Neuronal stem cell (in vitro differentiated cells): ENCODE measurements at regions not wholly inside any gene's neighbourhood (a gene's known extent, or its start where the extent isn't known, plus 50 kb on each side); places are given as distances from the start of the nearest gene placed in this dataset.

ENCODE experiments used
- DNase-seq: peaks from one replicate; pipeline ENCODE4 v3.0.0-alpha.2; 2013; ENCODE audit warnings: low spot score
- H2AFZ ChIP-seq: one replicate; pipeline ENCODE4 v1.6.1; 2013; ENCODE audit warnings: mild to moderate bottlenecking, low read length, inconsistent platforms
- H2AK5ac ChIP-seq: 2 replicates; pipeline ENCODE4 v1.6.1; 2013; ENCODE audit warnings: low read depth, mild to moderate bottlenecking, inconsistent platforms, low read length, moderate library complexity, mixed read lengths
- H2BK120ac ChIP-seq: 2 replicates; pipeline ENCODE4 v1.6.1; 2013; ENCODE audit warnings: low read depth, mild to moderate bottlenecking, inconsistent platforms, low read length, moderate library complexity, mixed read lengths
- H2BK12ac ChIP-seq: one replicate; pipeline ENCODE4 v1.6.1; 2013; ENCODE audit warnings: low read length, inconsistent platforms
- H2BK15ac ChIP-seq: 2 replicates; pipeline ENCODE4 v1.6.1; 2013; ENCODE audit warnings: mild to moderate bottlenecking, low read length, inconsistent platforms, mixed read lengths
- H2BK5ac ChIP-seq: one replicate; pipeline ENCODE4 v1.6.1; 2013; ENCODE audit warnings: inconsistent platforms, mild to moderate bottlenecking, low read length, moderate library complexity
- H3K14ac ChIP-seq: one replicate; pipeline ENCODE4 v1.6.1; 2013; ENCODE audit warnings: low read length, inconsistent platforms
- H3K18ac ChIP-seq: 2 replicates; pipeline ENCODE4 v1.6.1; 2013; ENCODE audit warnings: low read length, inconsistent platforms
- H3K23ac ChIP-seq: 2 replicates; pipeline ENCODE4 v1.6.1; 2013; ENCODE audit warnings: low read depth, mild to moderate bottlenecking, mixed read lengths, low read length, inconsistent platforms; ENCODE audit not compliant: poor library complexity
- H3K27ac ChIP-seq: replicated peaks from 3 replicates; pipeline ENCODE4 v1.5.1; 2013; ENCODE audit warnings: low read length, inconsistent platforms
- H3K27me3 ChIP-seq, 3 experiments: 2 replicates each; pipeline ENCODE4 v1.6.1; 2013; ENCODE audit warnings: low read length in 3 of 3, mild to moderate bottlenecking in 2 of 3, inconsistent platforms in 1 of 3, low read depth in 1 of 3, mixed read lengths in 1 of 3, moderate library complexity in 1 of 3; ENCODE audit not compliant: control insufficient read depth in 3 of 3, insufficient read depth in 3 of 3
- H3K36me3 ChIP-seq, 2 donors: replicated peaks in 1 of 2; 2 replicates each; pipeline ENCODE4 v1.6.1; 2013; ENCODE audit warnings: low read length in 2 of 2; ENCODE audit not compliant: control insufficient read depth in 2 of 2, insufficient read depth in 2 of 2
- H3K4ac ChIP-seq: 2 replicates; pipeline ENCODE4 v1.6.1; 2013; ENCODE audit warnings: inconsistent platforms, mild to moderate bottlenecking, low read length, moderate library complexity
- H3K4me1 ChIP-seq, 2 donors: 1 replicate in 1 of 2; 2 replicates in 1 of 2; pipeline ENCODE4 v1.6.1; 2013; ENCODE audit warnings: low read length in 2 of 2, low read depth in 1 of 2; ENCODE audit not compliant: control insufficient read depth in 2 of 2, insufficient read depth in 1 of 2
- H3K4me2 ChIP-seq: one replicate; pipeline ENCODE4 v1.6.1; 2013; ENCODE audit warnings: mild to moderate bottlenecking, low read length, inconsistent platforms; ENCODE audit not compliant: insufficient read depth, poor library complexity, severe bottlenecking
- H3K4me3 ChIP-seq, 2 donors: 2 replicates each; pipeline ENCODE4 v1.5.1; 2013; ENCODE audit warnings: low read length in 2 of 2, mild to moderate bottlenecking in 2 of 2, inconsistent platforms in 1 of 2, moderate library complexity in 1 of 2
- H3K79me1 ChIP-seq: one replicate; pipeline ENCODE4 v1.6.1; 2013; ENCODE audit warnings: low read depth, mild to moderate bottlenecking, inconsistent platforms, low read length, moderate library complexity
- H3K9ac ChIP-seq: one replicate; pipeline ENCODE4 v1.6.1; 2013; ENCODE audit warnings: mild to moderate bottlenecking, low read depth, low read length, inconsistent platforms; ENCODE audit not compliant: poor library complexity
- H3K9me3 ChIP-seq, 2 donors: replicated peaks in 1 of 2; 2 replicates each; pipeline versions ENCODE3 to v1.6.1; 2013; ENCODE audit warnings: low read length in 2 of 2, mild to moderate bottlenecking in 2 of 2, inconsistent platforms in 1 of 2, low read depth in 1 of 2, mixed read lengths in 1 of 2, moderate library complexity in 1 of 2; ENCODE audit not compliant: control insufficient read depth in 2 of 2, insufficient read depth in 1 of 2
- H4K8ac ChIP-seq: one replicate; pipeline ENCODE4 v1.6.1; 2013; ENCODE audit warnings: low read depth, mild to moderate bottlenecking, inconsistent platforms, low read length, moderate library complexity
- H4K91ac ChIP-seq: one replicate; pipeline ENCODE4 v1.6.1; 2013; ENCODE audit warnings: low read length, low read depth, mild to moderate bottlenecking, inconsistent platforms; ENCODE audit not compliant: poor library complexity
- WGBS, 2 donors: extraction: QIAGEN DNeasy Blood & Tissue Kit; methylation state at CpG; one replicate each; pipeline ENCODE4 v1.1.7; 2013; ENCODE audit warnings: missing lambda C conversion rate in 2 of 2, mixed read lengths in 1 of 2; ENCODE audit not compliant: insufficient read length in 2 of 2, insufficient replicate concordance in 1 of 2; ENCODE audit errors: extremely low coverage in 2 of 2; 5-methylcytosine and 5-hydroxymethylcytosine counted together

GRCh38 chr3:30550246-30550645, 56.2 kb upstream of the TGFBR2 start:
- Histone ChIP-seq H3K4me1 (peaks cover 4 to 27% of the 10 kb centered on the region in 2 donors), H3K9ac (no peak overlapping the region), H3K14ac (no peak overlapping the region), H2AFZ (no peak overlapping the region), H3K79me1 (no peaks in the 10 kb centered on the region), H2BK120ac (no peak overlapping the region), H3K27me3 (no peaks in the 10 kb centered on the region), H3K23ac (no peak overlapping the region), H3K9me3 (peaks cover 3 to 12% of the 10 kb centered on the region in 2 donors), H3K27ac (no peak overlapping the region), H3K18ac (no peak overlapping the region), H2AK5ac (no peak overlapping the region), H2BK12ac (no peak overlapping the region), H4K8ac (no peak overlapping the region), H2BK15ac (no peak overlapping the region), H3K4me2 (no peak overlapping the region), H4K91ac (no peak overlapping the region), H3K4ac (no peak overlapping the region), H2BK5ac (no peak overlapping the region), H3K36me3 (no peaks in the 10 kb centered on the region), H3K4me3 (no peak overlapping the region)
- DNase-seq: no peak

GRCh38 chr3:30551266-30551665, 55.1 kb upstream of the TGFBR2 start:
- Histone ChIP-seq H4K91ac (no peak overlapping the region), H3K23ac (no peak overlapping the region), H2AFZ (no peak overlapping the region), H3K9me3 (peaks cover 3 to 12% of the 10 kb centered on the region in 2 donors), H3K4me1 (peaks cover 4 to 27% of the 10 kb centered on the region in 2 donors), H3K79me1 (no peaks in the 10 kb centered on the region), H2AK5ac (no peak overlapping the region), H4K8ac (no peak overlapping the region), H3K27me3 (no peaks in the 10 kb centered on the region), H2BK120ac (no peak overlapping the region), H3K18ac (no peak overlapping the region), H2BK15ac (no peak overlapping the region), H3K14ac (no peak overlapping the region), H3K27ac (no peak overlapping the region), H2BK12ac (no peak overlapping the region), H3K9ac (no peak overlapping the region), H3K4me2 (no peak overlapping the region), H3K36me3 (no peaks in the 10 kb centered on the region), H3K4me3 (no peak overlapping the region), H3K4ac (no peak overlapping the region), H2BK5ac (no peak overlapping the region)
- no peak for DNase-seq
- WGBS, 2 donors: no CpG with 5 or more reads among the region's 2 CpGs

GRCh38 chr3:30551927-30552326, 54.5 kb upstream of the TGFBR2 start:
- H3K9me3 ChIP-seq: peaks cover 3 to 12% of the 10 kb centered on the region in 2 donors
- no peak overlapping the region for H3K4me2 ChIP-seq
- H4K91ac ChIP-seq: no peak overlapping the region
- H3K36me3 ChIP-seq: no peaks in the 10 kb centered on the region
- no peaks in the 10 kb centered on the region for H3K79me1 ChIP-seq
- no peak overlapping the region for H2BK12ac ChIP-seq
- no peak for DNase-seq
- no peak overlapping the region for H2BK15ac ChIP-seq
- no peak overlapping the region for H3K27ac ChIP-seq
- H3K27me3 ChIP-seq: no peaks in the 10 kb centered on the region
- peaks cover 4 to 27% of the 10 kb centered on the region in 2 donors for H3K4me1 ChIP-seq
- no peak overlapping the region for H4K8ac ChIP-seq
- H2AK5ac ChIP-seq: no peak overlapping the region
- H3K4ac ChIP-seq: no peak overlapping the region
- no peak overlapping the region for H3K14ac ChIP-seq
- WGBS, 2 donors: no CpG with 5 or more reads among the region's 1 CpG
- no peak overlapping the region for H3K4me3 ChIP-seq
- no peak overlapping the region for H2BK5ac ChIP-seq
- H3K23ac ChIP-seq: no peak overlapping the region
- no peak overlapping the region for H3K18ac ChIP-seq
- H3K9ac ChIP-seq: no peak overlapping the region
- no peak overlapping the region for H2AFZ ChIP-seq
- H2BK120ac ChIP-seq: no peak overlapping the region

- no CpG with 5 or more reads among the region's 4 CpGs for WGBS, 2 donors
- no peak overlapping the region for H2AFZ ChIP-seq
- DNase-seq: no peak
- H3K4me1 ChIP-seq: peaks cover 4 to 29% of the 10 kb centered on the region in 2 donors
- H3K18ac ChIP-seq: no peak overlapping the region
- no peak overlapping the region for H2BK5ac ChIP-seq
- no peak overlapping the region for H2BK15ac ChIP-seq
- no peak overlapping the region for H2BK12ac ChIP-seq
- no peak overlapping the region for H3K27ac ChIP-seq
- no peak overlapping the region for H4K8ac ChIP-seq
- H3K23ac ChIP-seq: no peak overlapping the region
- H3K9me3 ChIP-seq: peaks cover 0 to under 1% of the 10 kb centered on the region in 2 donors
- no peak overlapping the region for H2BK120ac ChIP-seq
- no peaks in the 10 kb centered on the region for H3K27me3 ChIP-seq
- H3K14ac ChIP-seq: no peak overlapping the region
- H3K79me1 ChIP-seq: no peaks in the 10 kb centered on the region
- H3K4ac ChIP-seq: no peak overlapping the region
- no peak overlapping the region for H3K4me3 ChIP-seq
- no peaks in the 10 kb centered on the region for H3K36me3 ChIP-seq
- H2AK5ac ChIP-seq: no peak overlapping the region
- no peak overlapping the region for H3K4me2 ChIP-seq
- H3K9ac ChIP-seq: no peak overlapping the region
- no peak overlapping the region for H4K91ac ChIP-seq
Measured at GRCh38 chr3:30553641-30554316, 52.6 kb upstream of the TGFBR2 start.
